ENCODE measurements at regions not wholly inside any gene's neighbourhood (a gene's known extent, or its start where the extent isn't known, plus 50 kb on each side); places are given as distances from the start of the nearest gene placed in this dataset.

GRCh38 chr6:165873976-165874375, 210.9 kb upstream of the PDE10A start:
- DNase-seq (ENCODE audit: low read depth) = no peak

- DNase-seq (ENCODE audit: low read depth) = no peak
These were observed 209.8 kb upstream of the PDE10A start for GRCh38 chr6:165872811-165873210.

DNA sequence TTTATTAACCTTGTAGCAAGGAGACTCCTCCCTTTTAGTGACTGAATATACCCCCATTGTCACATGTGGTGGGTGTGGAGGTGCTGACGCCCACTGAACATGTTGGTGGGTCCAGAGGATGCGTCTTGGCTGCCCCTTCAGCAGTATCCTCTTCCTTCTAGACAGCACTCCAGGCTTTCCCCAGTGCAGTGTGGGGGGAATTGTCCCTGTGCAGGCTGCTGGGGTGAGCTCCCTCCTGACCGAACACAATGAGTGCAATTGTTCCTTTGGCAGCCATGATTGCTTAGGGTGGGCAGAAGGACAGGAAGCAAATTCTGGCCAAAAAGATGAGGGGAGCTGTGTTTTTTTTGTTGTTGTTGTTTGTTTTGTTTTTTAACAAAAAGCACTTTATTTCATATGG, 209.3 kb upstream of the PDE10A start:
- DNase-seq (ENCODE audit: low read depth) = no peak

- no peak for DNase-seq (ENCODE audit: low read depth)
These were observed 208.5 kb upstream of the PDE10A start for GRCh38 chr6:165871571-165871970.

GRCh38 chr6:165869526-165869925, 206.5 kb upstream of the PDE10A start:
- no peak for DNase-seq (ENCODE audit: low read depth)

- DNase-seq (ENCODE audit: low read depth) = no peak
These were observed 201.9 kb upstream of the PDE10A start for GRCh38 chr6:165864925-165865324.

DNA sequence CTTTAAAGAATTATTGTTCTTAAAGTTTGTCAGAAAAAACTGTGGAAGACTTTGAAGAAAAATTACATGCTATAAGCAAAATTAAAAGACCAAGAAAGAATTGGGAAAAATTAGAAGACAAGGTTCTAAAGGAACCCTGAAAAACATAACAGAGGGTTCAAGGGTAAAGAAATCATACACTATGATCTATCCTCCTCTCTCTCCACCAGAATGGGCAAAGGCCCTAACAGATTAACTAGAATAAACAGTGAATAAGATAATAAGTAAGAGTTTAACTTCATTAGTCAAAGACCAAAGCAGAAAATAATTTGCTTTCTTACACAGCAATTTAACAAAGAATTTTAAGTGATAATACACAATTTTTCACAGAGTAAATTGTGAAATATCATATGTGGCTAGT, 201.2 kb upstream of the PDE10A start:
- no peak for DNase-seq (ENCODE audit: low read depth)

DNA sequence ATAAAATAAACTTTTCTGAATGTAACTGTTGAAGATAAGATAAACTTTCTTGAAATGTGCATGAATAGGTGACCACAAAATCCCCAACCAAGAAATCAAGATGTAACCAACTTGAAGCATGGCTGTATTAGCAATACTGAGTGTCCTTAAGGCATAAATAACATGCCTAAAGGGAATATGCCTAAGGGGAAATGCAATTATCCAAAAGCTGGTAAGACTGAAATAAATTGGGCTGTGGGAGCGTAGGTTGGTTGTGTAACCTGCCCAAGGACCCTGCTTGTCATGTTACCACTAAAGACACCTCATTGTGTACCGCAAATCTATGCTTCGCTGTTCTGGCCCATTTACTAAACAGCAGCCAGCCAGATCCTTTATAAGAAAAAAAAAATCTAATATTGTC, 200.8 kb upstream of the PDE10A start:
- DNase-seq (ENCODE audit: low read depth) = no peak

- no peak for DNase-seq (ENCODE audit: low read depth)
These were observed 199.8 kb upstream of the PDE10A start for GRCh38 chr6:165862813-165863212.

- no peak for DNase-seq (ENCODE audit: low read depth)
These were observed 198.2 kb upstream of the PDE10A start for GRCh38 chr6:165861226-165861625.

- no peak for DNase-seq (ENCODE audit: low read depth)
These were observed 195.5 kb upstream of the PDE10A start for GRCh38 chr6:165858586-165858985.

- DNase-seq (ENCODE audit: low read depth) = no peak
These were observed 192.8 kb upstream of the PDE10A start for GRCh38 chr6:165855856-165856255.

- no peak for DNase-seq (ENCODE audit: low read depth)
These were observed 192.0 kb upstream of the PDE10A start for GRCh38 chr6:165854863-165855593.

DNA sequence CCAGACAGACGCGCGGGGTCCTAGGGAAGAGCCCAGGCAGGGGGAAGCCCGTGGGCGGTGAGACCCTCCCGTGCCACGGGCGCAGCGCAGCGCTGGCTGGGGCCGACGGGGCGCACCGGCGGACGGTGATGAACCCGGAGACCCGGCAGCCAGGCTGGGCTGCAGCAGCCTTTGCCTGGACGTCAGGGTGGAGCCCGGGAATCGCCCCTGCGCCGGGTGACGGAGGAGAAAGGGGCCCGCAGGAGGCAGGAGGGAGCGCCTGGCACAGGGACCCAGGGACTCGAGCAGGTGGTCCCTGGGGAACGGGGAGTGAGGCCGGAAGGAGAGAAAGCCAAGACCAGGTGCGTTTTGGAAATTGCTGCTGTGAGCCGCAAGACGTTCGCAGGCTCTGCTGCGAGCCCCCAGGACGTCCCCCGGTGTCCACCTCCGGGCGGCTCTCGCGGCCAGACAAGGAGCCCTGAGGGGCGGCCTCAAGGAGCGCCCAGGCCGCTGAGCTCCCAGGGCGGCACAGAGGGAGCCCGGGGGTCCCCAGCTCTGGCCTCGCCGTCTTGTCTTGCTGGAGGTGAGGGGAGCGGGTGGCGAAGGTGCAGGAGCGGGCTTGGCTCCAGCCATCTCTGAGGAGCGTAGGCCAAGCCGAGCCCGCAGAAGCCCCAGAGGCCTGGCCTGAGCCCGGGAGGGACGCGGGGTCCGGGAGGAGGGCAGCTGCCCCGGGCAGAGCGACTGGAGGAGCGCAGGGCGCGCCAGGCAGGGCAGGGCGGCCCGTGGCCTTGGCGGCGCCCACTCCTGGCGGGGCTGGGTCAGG, 191.2 kb upstream of the PDE10A start:
- DNase-seq (ENCODE audit: low read depth) = no peak

DNA sequence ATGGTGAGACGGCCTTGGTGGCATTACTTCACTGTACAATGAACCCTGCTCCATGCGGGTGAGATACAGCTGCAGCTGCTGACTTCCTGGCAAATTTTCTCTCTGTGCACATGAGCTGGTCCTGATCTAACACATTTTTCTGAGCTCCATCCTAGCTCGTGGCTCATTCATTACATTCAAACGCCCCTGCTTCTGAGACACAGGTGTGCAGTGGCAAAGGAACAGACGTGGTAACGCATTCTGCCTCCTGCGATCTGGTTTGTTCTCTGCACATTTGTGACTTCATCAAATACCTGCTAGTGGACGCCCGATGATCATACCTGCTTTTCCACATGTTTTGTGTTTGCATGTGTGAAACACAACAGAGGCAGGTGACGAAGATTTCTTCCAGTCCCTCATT, 189.6 kb upstream of the PDE10A start:
- no peak for DNase-seq (ENCODE audit: low read depth)

DNA sequence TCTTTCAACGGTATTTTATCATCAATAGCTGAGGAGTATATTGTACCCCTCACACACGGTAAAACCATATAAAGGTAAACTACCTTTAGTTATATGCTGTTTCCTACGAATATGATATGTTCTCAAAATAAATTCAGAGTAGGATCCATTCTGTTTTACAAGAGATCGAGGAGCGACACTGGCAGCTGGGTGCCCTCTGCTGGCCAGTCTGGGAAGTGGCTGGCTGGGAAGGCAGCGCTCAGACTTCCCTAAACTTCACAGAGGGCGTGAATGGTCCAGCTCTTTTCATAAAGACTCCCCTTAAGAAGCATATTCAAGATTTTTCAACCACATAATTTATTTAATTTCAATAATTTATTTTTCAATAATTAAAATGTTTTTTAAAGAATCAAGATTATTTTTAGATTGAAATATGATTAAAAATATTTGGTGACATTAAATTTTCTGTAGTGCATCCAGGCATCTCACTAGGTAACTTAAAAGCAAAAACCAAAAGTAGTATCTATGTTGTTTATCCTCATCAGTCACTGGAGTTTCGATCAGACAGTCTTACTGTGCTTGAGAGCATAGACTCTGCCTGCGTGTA, 187.5 kb upstream of the PDE10A start:
- peak; percentile 5 for DNase-seq (ENCODE audit: low read depth)

- no peak for DNase-seq (ENCODE audit: low read depth)
These were observed 186.7 kb upstream of the PDE10A start for GRCh38 chr6:165849534-165850430.

DNA sequence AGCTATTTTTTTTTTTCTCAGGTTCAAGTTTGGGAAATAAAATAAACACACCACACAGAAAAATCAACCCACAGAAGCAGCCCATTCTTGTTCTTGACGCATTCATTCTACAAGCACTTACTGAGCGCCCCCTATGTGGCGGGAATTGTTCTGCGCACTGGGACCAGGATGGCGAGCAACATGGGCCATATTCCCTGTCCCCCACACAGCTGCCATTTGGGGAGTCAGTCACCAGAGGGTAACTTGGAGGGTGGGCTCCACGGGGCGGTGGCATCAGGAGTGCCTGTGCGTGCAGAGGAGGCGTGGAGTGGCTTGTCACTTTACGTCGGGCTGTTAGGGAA, 185.0 kb upstream of the PDE10A start:
- DNase-seq (ENCODE audit: low read depth) = no peak

GRCh38 chr6:165847407-165848085, 184.5 kb upstream of the PDE10A start:
- no peak for DNase-seq (ENCODE audit: low read depth)

GRCh38 chr6:165846123-165846966, 183.3 kb upstream of the PDE10A start:
- DNase-seq (ENCODE audit: low read depth) = no peak

DNA sequence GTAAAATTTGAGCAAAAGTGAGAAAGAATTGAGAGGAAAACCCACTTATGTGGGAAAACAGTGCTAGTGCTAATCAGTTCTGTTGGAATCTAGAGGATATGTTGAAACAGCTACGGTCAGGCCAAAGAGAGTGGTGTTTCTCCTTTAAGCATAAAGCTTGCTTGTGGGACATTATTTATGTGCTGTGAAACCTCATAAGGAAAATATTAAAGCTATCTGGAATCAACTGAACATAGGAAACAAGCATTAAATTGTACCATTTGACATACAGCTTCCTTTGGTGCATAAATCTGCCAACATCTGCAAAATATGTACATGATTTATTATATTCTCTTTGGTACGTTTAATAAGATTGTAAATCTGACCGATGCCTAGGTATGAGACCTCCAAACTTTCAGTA, 182.5 kb upstream of the PDE10A start:
- DNase-seq (ENCODE audit: low read depth) = no peak

Data from non-pigmented ciliary epithelial cell (primary cell).